IMR-90 (cell line): ENCODE measurements at regions not wholly inside any gene's neighbourhood (a gene's known extent, or its start where the extent isn't known, plus 50 kb on each side); places are given as distances from the start of the nearest gene placed in this dataset.
"Not testable (repeated sequence)": the region's sequence is repeated elsewhere in the genome, so short reads cannot be mapped to it uniquely, and the experiment has no call there.

Source experiments
- ATAC-seq: fragments of 200-7000 bp; cut with Tn5 transposase; 2 replicates; pipeline ENCODE4 v1.9.1; 2020; ENCODE audit warnings: low read depth, mild to moderate bottlenecking, moderate library complexity
- BruUV-seq: library from RNA; stranded (reverse); fragments of 400-500 nt; replicated peaks from 2 replicates; lab custom pipeline; 2021; lab: Mats Ljungman, UMichigan
- CTCF ChIA-PET: fragments of 300-600 bp; formaldehyde crosslinking; extraction: SDS; loops from one replicate; lab custom pipeline; 2021; ENCODE audit warnings: antibody characterized with exemption; lab: Yijun Ruan, JAX
- POLR2A ChIA-PET: fragments of 300-600 bp; sonication (Branson Sonifier 250); formaldehyde crosslinking; loops from one replicate; lab custom pipeline; 2022; ENCODE audit warnings: antibody characterized with exemption; ENCODE audit not compliant: unreplicated experiment; lab: Charles Lee
- DNase-seq: peaks from one replicate; pipeline ENCODE4 v3.0.0; 2013
- H2AFZ ChIP-seq: replicated peaks from 2 replicates; pipeline ENCODE3; 2013; ENCODE audit warnings: low read length, mild to moderate bottlenecking; ENCODE audit not compliant: poor library complexity
- H2AK5ac ChIP-seq: 2 replicates; pipeline ENCODE4 v1.6.1; 2013; ENCODE audit warnings: low read depth, low read length, inconsistent platforms
- H2AK9ac ChIP-seq: replicated peaks from 2 replicates; pipeline ENCODE3; 2013; ENCODE audit warnings: mild to moderate bottlenecking, low read depth, low read length, moderate library complexity; ENCODE audit not compliant: poor library complexity
- H2BK120ac ChIP-seq: 2 replicates; pipeline ENCODE4 v1.6.1; 2013; ENCODE audit warnings: low read depth, low read length, inconsistent platforms
- H2BK15ac ChIP-seq: 3 replicates; pipeline ENCODE4 v1.6.1; 2013; ENCODE audit warnings: low read depth, low read length, inconsistent platforms
- H2BK20ac ChIP-seq: 2 replicates; pipeline ENCODE4 v1.6.1; 2013; ENCODE audit warnings: low read depth, mild to moderate bottlenecking, inconsistent platforms, low read length, moderate library complexity
- H2BK5ac ChIP-seq: 2 replicates; pipeline ENCODE4 v1.6.1; 2013; ENCODE audit warnings: mild to moderate bottlenecking, low read depth, low read length, inconsistent platforms; ENCODE audit not compliant: poor library complexity, severe bottlenecking
- H3K14ac ChIP-seq: replicated peaks from 2 replicates; pipeline ENCODE4 v1.6.1; 2013; ENCODE audit warnings: low read depth, low read length, inconsistent platforms
- H3K18ac ChIP-seq: 2 replicates; pipeline ENCODE4 v1.6.1; 2013; ENCODE audit warnings: low read depth, low read length, control low read depth
- H3K23ac ChIP-seq: 2 replicates; pipeline ENCODE4 v1.6.1; 2013; ENCODE audit warnings: low read depth, low read length, inconsistent platforms
- H3K27ac ChIP-seq: 2 replicates; pipeline ENCODE4 v1.5.1; 2013; ENCODE audit warnings: mild to moderate bottlenecking, control low read depth, low read length; ENCODE audit not compliant: insufficient read depth
- H3K27me3 ChIP-seq: 2 replicates; pipeline ENCODE4 v1.6.1; 2013; ENCODE audit warnings: low read length; ENCODE audit not compliant: control insufficient read depth, insufficient read depth
- H3K36me3 ChIP-seq: 2 replicates; pipeline ENCODE4 v1.6.1; 2013; ENCODE audit warnings: low read length, mixed read lengths; ENCODE audit not compliant: control insufficient read depth, insufficient read depth
- H3K4ac ChIP-seq: 2 replicates; pipeline ENCODE4 v1.6.1; 2013; ENCODE audit warnings: low read depth, low read length, inconsistent platforms
- H3K4me1 ChIP-seq: 2 replicates; pipeline ENCODE4 v1.6.1; 2013; ENCODE audit warnings: low read length, mixed read lengths; ENCODE audit not compliant: control insufficient read depth, insufficient read depth
- H3K4me2 ChIP-seq: 2 replicates; pipeline ENCODE4 v1.6.1; 2013; ENCODE audit warnings: low read depth, mild to moderate bottlenecking, control low read depth, low read length, moderate library complexity
- H3K4me3 ChIP-seq: 2 replicates; pipeline ENCODE4 v1.5.1; 2013; ENCODE audit warnings: low read depth, mild to moderate bottlenecking, control low read depth, low read length, moderate library complexity; ENCODE audit not compliant: insufficient read depth
- H3K56ac ChIP-seq: 2 replicates; pipeline ENCODE4 v1.6.1; 2013; ENCODE audit warnings: low read length, inconsistent platforms; ENCODE audit not compliant: insufficient read depth; ENCODE audit errors: extremely low read depth
- H3K79me1 ChIP-seq, 2 experiments: 2 replicates each; pipeline ENCODE4 v1.6.1; 2013; ENCODE audit warnings: low read length in 2 of 2, inconsistent platforms in 1 of 2, low read depth in 1 of 2
- H3K9ac ChIP-seq: 2 replicates; pipeline ENCODE4 v1.6.1; 2013; ENCODE audit warnings: low read depth, low read length, control low read depth
- H3K9me1 ChIP-seq: 2 replicates; pipeline ENCODE4 v1.6.1; 2013; ENCODE audit warnings: low read length, inconsistent platforms; ENCODE audit not compliant: insufficient read depth
- H3K9me3 ChIP-seq: 2 replicates; pipeline ENCODE4 v1.6.1; 2013; ENCODE audit warnings: low read length; ENCODE audit not compliant: control insufficient read depth, insufficient read depth
- H4K20me1 ChIP-seq: 2 replicates; pipeline ENCODE4 v1.6.1; 2013; ENCODE audit warnings: low read length, inconsistent platforms; ENCODE audit not compliant: insufficient read depth
- H4K5ac ChIP-seq: 2 replicates; pipeline ENCODE4 v1.6.1; 2013; ENCODE audit warnings: mild to moderate bottlenecking, low read depth, low read length, control low read depth
- H4K8ac ChIP-seq, 2 experiments: 2 replicates each; pipeline ENCODE4 v1.6.1; 2013; ENCODE audit warnings: low read depth in 2 of 2, low read length in 2 of 2, control low read depth in 1 of 2, inconsistent platforms in 1 of 2
- H4K91ac ChIP-seq: 2 replicates; pipeline ENCODE4 v1.6.1; 2013; ENCODE audit warnings: low read depth, low read length, inconsistent platforms; ENCODE audit not compliant: insufficient read depth
- CEBPB ChIP-seq: IDR thresholded peaks from 2 replicates; pipeline ENCODE4 v1.6.1; 2012; ENCODE audit warnings: low read depth, low read length, improper control_type of control experiment
- ELK1 ChIP-seq: fragments of 150-350 bp; IDR thresholded peaks from 2 replicates; pipeline ENCODE4 v1.6.1; 2016; ENCODE audit warnings: low read depth, mild to moderate bottlenecking, low read length, moderate library complexity, borderline replicate concordance
- NFE2L2 ChIP-seq: fragments of 150-350 bp; IDR thresholded peaks from 2 replicates; pipeline ENCODE4 v1.6.1; 2016; ENCODE audit warnings: low read depth, mild to moderate bottlenecking, low read length
- POLR2A ChIP-seq: IDR thresholded peaks from 2 replicates; pipeline ENCODE4 v1.6.1; 2012; ENCODE audit warnings: mild to moderate bottlenecking, low read depth, low read length
- RAD21 ChIP-seq: IDR thresholded peaks from 2 replicates; pipeline ENCODE4 v1.6.1; 2012; ENCODE audit warnings: low read length, improper control_type of control experiment
- RFX5 ChIP-seq: IDR thresholded peaks from 2 replicates; pipeline ENCODE4 v1.8.0; 2012; ENCODE audit warnings: low read depth, mild to moderate bottlenecking, low read length, moderate library complexity
- SMC3 ChIP-seq: fragments of 150-350 bp; IDR thresholded peaks from 2 replicates; pipeline ENCODE4 v1.6.1; 2016; ENCODE audit warnings: low read depth, mild to moderate bottlenecking, antibody characterized with exemption, low read length, moderate library complexity
- USF2 ChIP-seq: fragments of 150-350 bp; IDR thresholded peaks from 2 replicates; pipeline ENCODE4 v1.6.1; 2017; ENCODE audit warnings: mild to moderate bottlenecking, antibody characterized with exemption, low read length, low read depth
- WGBS, 2 experiments: methylation state at CpG; one replicate each; pipeline versions ENCODE4 v1.1.5 to v1.1.7; 2013; ENCODE audit warnings: missing lambda C conversion rate in 2 of 2; ENCODE audit not compliant: insufficient read length in 1 of 2; ENCODE audit errors: extremely low coverage in 2 of 2; 5-methylcytosine and 5-hydroxymethylcytosine counted together
- dilution Hi-C: fragments of 300-500 bp; cut with HindIII; formaldehyde crosslinking; loops from one replicate; pipeline ENCODE4 v1.14.3; 2018; ENCODE audit warnings: low sequenced_read_pairs; ENCODE audit not compliant: unreplicated experiment
- in situ Hi-C: fragments of 300-500 bp; cut with MboI; formaldehyde crosslinking; loops from 3 replicates; pipeline ENCODE4 v1.14.3; 2019; ENCODE audit warnings: low sequenced_read_pairs, inconsistent platforms, mixed read lengths
- intact Hi-C: fragments of 100-400 bp; cut with micrococcal nuclease; formaldehyde crosslinking; loops from 2 replicates; pipeline ENCODE4 v1.10.0; 2022

- in situ Hi-C loops (no loop called here), intact Hi-C loops (no loop called here), dilution Hi-C loops (no loop called here)
- H4K5ac ChIP-seq: no peak overlapping the region
- WGBS, 2 experiments: no CpG with 5 or more reads among the region's 5 CpGs
- H2BK120ac ChIP-seq: no peak overlapping the region
- no peak overlapping the region for H2BK5ac ChIP-seq
- no peak overlapping the region for H3K4me2 ChIP-seq
- H3K9me1 ChIP-seq: no peaks in the 10 kb centered on the region
- no peak overlapping the region for H3K18ac ChIP-seq
- no peak overlapping the region for H2BK15ac ChIP-seq
- H3K23ac ChIP-seq: no peak overlapping the region
- no peak overlapping the region for H2AK5ac ChIP-seq
- H3K9me3 ChIP-seq: 0 out of 2 replicates have a peak, but pooled peaks cover 2% of the 10 kb centered on the region
- no peak overlapping the region for H2BK20ac ChIP-seq
- no peak overlapping the region for H2AFZ ChIP-seq
- H3K14ac ChIP-seq: no peak overlapping the region
- H3K9ac ChIP-seq: no peak overlapping the region
- ChIA-PET POLR2A (no interaction called here), CTCF (no interaction called here)
- DNase-seq (no peak), ATAC-seq (no peak)
- no peaks in the 10 kb centered on the region for H4K20me1 ChIP-seq
- no peak overlapping the region for H3K27ac ChIP-seq
- no peak overlapping the region for H4K91ac ChIP-seq
- H3K4me1 ChIP-seq: no peaks in the 10 kb centered on the region
- TF ChIP-seq RFX5 (no peak), SMC3 (no peak), ELK1 (no peak), POLR2A (no peak), USF2 (no peak), NFE2L2 (peak; percentile 56), CEBPB (no peak), RAD21 (no peak)
- no peak overlapping the region for H3K56ac ChIP-seq
- H4K8ac ChIP-seq: no peak overlapping the region
- H3K36me3 ChIP-seq: no peaks in the 10 kb centered on the region
- H3K4ac ChIP-seq: no peak overlapping the region
- no peaks in the 10 kb centered on the region for H3K79me1 ChIP-seq
- no peak overlapping the region for H2AK9ac ChIP-seq
- no peaks in the 10 kb centered on the region for H3K27me3 ChIP-seq
- H3K4me3 ChIP-seq: no peak overlapping the region
- no TSS peak for BruUV-seq
These were observed 371.1 kb downstream of the CHL1 start for GRCh38 chr3:567488-568185.

- H3K9me1 ChIP-seq, H3K14ac ChIP-seq, H4K5ac ChIP-seq, H3K4ac ChIP-seq, H3K4me1 ChIP-seq, CTCF ChIA-PET, H2AFZ ChIP-seq, H3K56ac ChIP-seq, intact Hi-C loops, ATAC-seq, H4K91ac ChIP-seq, H3K9me3 ChIP-seq, H3K18ac ChIP-seq, POLR2A ChIA-PET, H2BK5ac ChIP-seq, BruUV-seq, H2BK20ac ChIP-seq, dilution Hi-C loops, H3K27me3 ChIP-seq, H3K9ac ChIP-seq, H2AK5ac ChIP-seq, H3K27ac ChIP-seq, H4K8ac ChIP-seq, H3K23ac ChIP-seq, H3K4me3 ChIP-seq, H3K79me1 ChIP-seq, H2BK120ac ChIP-seq, in situ Hi-C loops, H3K4me2 ChIP-seq, H2AK9ac ChIP-seq, DNase-seq, H2BK15ac ChIP-seq, H4K20me1 ChIP-seq, H3K36me3 ChIP-seq: not testable (repeated sequence)
- no CpG with 5 or more reads among the region's 2 CpGs for WGBS, 2 experiments
These were observed 383.0 kb downstream of the CHL1 start for GRCh38 chr3:579529-579928.
